B cell (primary cell): ENCODE measurements at regions not wholly inside any gene's neighbourhood (a gene's known extent, or its start where the extent isn't known, plus 50 kb on each side); places are given as distances from the start of the nearest gene placed in this dataset.
"Not testable (repeated sequence)": the region's sequence is repeated elsewhere in the genome, so short reads cannot be mapped to it uniquely, and the experiment has no call there.

Experiments
- ATAC-seq: fragments of 200-7000 bp; cut with Tn5 transposase; one replicate; pipeline ENCODE4 v1.10.0; 2021; ENCODE audit warnings: low read depth, mild to moderate bottlenecking, moderate number of reproducible peaks, moderate library complexity
- CTCF ChIA-PET: fragments of 350-600 bp; sonication (Branson Sonifier 250); formaldehyde crosslinking; loops from one replicate; lab custom pipeline; 2021; ENCODE audit warnings: antibody characterized with exemption, inconsistent platforms; lab: Charles Lee
- POLR2A ChIA-PET: fragments of 350-600 bp; sonication (Branson Sonifier 250); formaldehyde crosslinking; loops from one replicate; lab custom pipeline; 2021; ENCODE audit warnings: antibody characterized with exemption; lab: Charles Lee
- DNase-seq: peaks from one replicate; pipeline ENCODE4 v3.0.0; 2013
- H2AFZ ChIP-seq: 2 replicates; pipeline ENCODE4 v1.6.1; 2012; ENCODE audit warnings: mild to moderate bottlenecking, low read depth, low read length; ENCODE audit not compliant: insufficient read depth, poor library complexity, severe bottlenecking
- H3K27ac ChIP-seq, 2 donors: 1 replicate in 1 of 2; 2 replicates in 1 of 2; pipeline ENCODE4 v1.5.1; 2012 to 2013; ENCODE audit warnings: low read length in 2 of 2, mild to moderate bottlenecking in 2 of 2, moderate library complexity in 1 of 2
- H3K27me3 ChIP-seq, 4 experiments: fragments of 200-600 bp in 1 of 4; sonication (generic) in 1 of 4; replicated peaks in 1 of 4; 1 replicate in 2 of 4; 2 replicates in 2 of 4; pipeline versions ENCODE4 v1.6.1 to v1.7.0; 2013 to 2016; ENCODE audit warnings: low read length in 3 of 4, mild to moderate bottlenecking in 2 of 4, mixed read lengths in 1 of 4, moderate library complexity in 1 of 4; ENCODE audit not compliant: insufficient read depth in 4 of 4, control insufficient read depth in 3 of 4; ENCODE audit errors: control extremely low read depth in 1 of 4
- H3K36me3 ChIP-seq, 2 experiments: replicated peaks in 1 of 2; 1 replicate in 1 of 2; 2 replicates in 1 of 2; pipeline versions ENCODE4 v1.6.1 to v1.7.1; 2013; ENCODE audit warnings: low read length in 1 of 2; ENCODE audit not compliant: insufficient read depth in 2 of 2, control insufficient read depth in 1 of 2; ENCODE audit errors: control extremely low read depth in 1 of 2, extremely low read depth in 1 of 2
- H3K4me1 ChIP-seq, 2 donors: fragments of 200-600 bp in 1 of 2; sonication (generic) in 1 of 2; 1 replicate in 1 of 2; 2 replicates in 1 of 2; pipeline versions ENCODE4 v1.5.1 to v1.6.1; 2013 to 2017; ENCODE audit warnings: low read length in 2 of 2; ENCODE audit not compliant: control insufficient read depth in 2 of 2, insufficient read depth in 2 of 2
- H3K4me2 ChIP-seq: replicated peaks from 2 replicates; pipeline ENCODE3; 2012; ENCODE audit warnings: mild to moderate bottlenecking, low read depth, low read length; ENCODE audit not compliant: poor library complexity, severe bottlenecking
- H3K4me3 ChIP-seq, 5 experiments: fragments of 200-600 bp in 1 of 5; sonication (generic) in 1 of 5; 1 replicate in 3 of 5; 2 replicates in 2 of 5; pipeline versions ENCODE4 v1.5.1 to v1.7.0; 2011 to 2016; ENCODE audit warnings: low read length in 4 of 5, mild to moderate bottlenecking in 4 of 5, low read depth in 2 of 5, control low read depth in 1 of 5, moderate library complexity in 1 of 5; ENCODE audit not compliant: insufficient read depth in 1 of 5; ENCODE audit errors: control extremely low read depth in 1 of 5, extremely low read depth in 1 of 5
- H3K79me2 ChIP-seq: fragments of 200-600 bp; sonication (generic); one replicate; pipeline ENCODE4 v1.6.0; 2016; ENCODE audit warnings: low read length; ENCODE audit not compliant: control insufficient read depth, insufficient read depth
- H3K9ac ChIP-seq: fragments of 200-600 bp; sonication (generic); 2 replicates; pipeline ENCODE4 v1.6.1; 2017; ENCODE audit warnings: mild to moderate bottlenecking, low read length, moderate library complexity
- H3K9me3 ChIP-seq, 3 donors: one replicate each; pipeline versions ENCODE4 v1.6.1 to v1.7.1; 2013; ENCODE audit warnings: low read length in 2 of 3; ENCODE audit not compliant: control insufficient read depth in 2 of 3, insufficient read depth in 1 of 3; ENCODE audit errors: control extremely low read depth in 1 of 3
- H4K20me1 ChIP-seq: 2 replicates; pipeline ENCODE4 v1.6.0; 2012; ENCODE audit warnings: mild to moderate bottlenecking, low read length; ENCODE audit not compliant: insufficient read depth, control insufficient read depth, poor library complexity, severe bottlenecking
- H3K27ac Mint-ChIP-seq: one replicate; pipeline ENCODE4 v1.8.0; 2021; ENCODE audit warnings: mixed read lengths
- H3K27me3 Mint-ChIP-seq: one replicate; pipeline ENCODE4 v1.8.0; 2021; ENCODE audit warnings: mixed read lengths
- H3K4me1 Mint-ChIP-seq: one replicate; pipeline ENCODE4 v1.8.0; 2021; ENCODE audit warnings: mixed read lengths
- H3K4me3 Mint-ChIP-seq: one replicate; pipeline ENCODE4 v1.8.0; 2021; ENCODE audit warnings: mixed read lengths
- H3K9me3 Mint-ChIP-seq: one replicate; pipeline ENCODE4 v1.8.0; 2022; ENCODE audit warnings: mixed read lengths; ENCODE audit not compliant: insufficient read depth
- CTCF ChIP-seq: fragments of 200-600 bp; IDR thresholded peaks from one replicate; pipeline ENCODE4 v1.8.0; 2022; ENCODE audit warnings: antibody characterized with exemption, mild to moderate bottlenecking
- EZH2 ChIP-seq: IDR thresholded peaks from 2 replicates; pipeline ENCODE4 v1.6.1; 2012; ENCODE audit warnings: borderline replicate concordance, low read depth, mild to moderate bottlenecking, moderate library complexity, low read length; ENCODE audit not compliant: insufficient read depth, poor library complexity, severe bottlenecking
- WGBS: methylation state at CpG from one replicate; pipeline ENCODE4 v1.1.5; 2013; ENCODE audit warnings: missing lambda C conversion rate; ENCODE audit not compliant: insufficient coverage; 5-methylcytosine and 5-hydroxymethylcytosine counted together
- intact Hi-C: fragments of 100-400 bp; cut with micrococcal nuclease; formaldehyde crosslinking; loops from one replicate; pipeline ENCODE4 v1.10.0; 2022

- TF ChIP-seq EZH2 (no peak), CTCF (no peak)
- H3K4me2 ChIP-seq = no peak overlapping the region
- ChIA-PET POLR2A (no interaction called here), CTCF (no interaction called here)
- H3K79me2 ChIP-seq = no peaks in the 10 kb centered on the region
- DNase-seq (no peak), ATAC-seq (no peak)
- no peak overlapping the region for H3K4me3 Mint-ChIP-seq
- no peaks in the 10 kb centered on the region for H3K4me1 Mint-ChIP-seq
- no peaks in the 10 kb centered on the region for H3K9me3 ChIP-seq
- H3K9ac ChIP-seq = no peak overlapping the region
- H3K27me3 ChIP-seq = no peaks in the 10 kb centered on the region
- H3K27ac Mint-ChIP-seq = no peak overlapping the region
- no peaks in the 10 kb centered on the region for H3K4me1 ChIP-seq
- intact Hi-C loops = no loop called here
- no peaks in the 10 kb centered on the region for H3K9me3 Mint-ChIP-seq
- no peak overlapping the region for H3K27ac ChIP-seq
- H4K20me1 ChIP-seq = no peaks in the 10 kb centered on the region
- WGBS = 78% methylated on average over 6 of the region's 7 CpGs
- H2AFZ ChIP-seq = no peak overlapping the region
- H3K36me3 ChIP-seq = no peaks in the 10 kb centered on the region
- peaks cover 15% of the 10 kb centered on the region for H3K27me3 Mint-ChIP-seq
- H3K4me3 ChIP-seq = no peak overlapping the region
These were observed 120.5 kb downstream of the TMX1 start for GRCh38 chr14:51360592-51360991.

GRCh38 chr14:51365241-51365965 lies 125.4 kb downstream of the TMX1 start:
- TF ChIP-seq CTCF (no peak), EZH2 (no peak)
- CTCF ChIA-PET = no interaction called here
- Histone ChIP-seq H3K4me1 (no peaks in the 10 kb centered on the region), H3K4me2 (no peak overlapping the region), H3K4me3 (no peak overlapping the region), H3K9me3 (no peaks in the 10 kb centered on the region), H3K9ac (no peak overlapping the region), H4K20me1 (no peaks in the 10 kb centered on the region), H3K79me2 (no peaks in the 10 kb centered on the region), H3K27me3 (no peaks in the 10 kb centered on the region), H2AFZ (no peak overlapping the region), H3K27ac (no peak overlapping the region), H3K36me3 (no peaks in the 10 kb centered on the region)
- Mint-ChIP-seq H3K9me3 (no peaks in the 10 kb centered on the region), H3K27ac (no peak overlapping the region), H3K27me3 (peaks cover 14% of the 10 kb centered on the region), H3K4me3 (no peak overlapping the region), H3K4me1 (no peaks in the 10 kb centered on the region)
- DNase-seq = no peak
- intact Hi-C loops = no loop called here
- WGBS = 83% methylated on average over 7 of the region's 7 CpGs
- no peak for ATAC-seq
- POLR2A ChIA-PET = no interaction called here

GRCh38 chr14:51366460-51366859 lies 126.4 kb downstream of the TMX1 start:
- H3K4me2 ChIP-seq, CTCF ChIA-PET, DNase-seq, H3K4me3 Mint-ChIP-seq, H3K9me3 ChIP-seq, H3K9ac ChIP-seq, ATAC-seq, intact Hi-C loops, H2AFZ ChIP-seq, H3K4me3 ChIP-seq, H3K36me3 ChIP-seq, H3K27me3 Mint-ChIP-seq, H3K27ac ChIP-seq, H4K20me1 ChIP-seq, H3K79me2 ChIP-seq, H3K9me3 Mint-ChIP-seq, H3K4me1 Mint-ChIP-seq, POLR2A ChIA-PET, H3K4me1 ChIP-seq, H3K27ac Mint-ChIP-seq, H3K27me3 ChIP-seq: not testable (repeated sequence)
- 98% methylated on average over 6 of the region's 14 CpGs for WGBS
